ENCODE measurements at regions not wholly inside any gene's neighbourhood (a gene's known extent, or its start where the extent isn't known, plus 50 kb on each side); places are given as distances from the start of the nearest gene placed in this dataset.
"Not testable (repeated sequence)": the region's sequence is repeated elsewhere in the genome, so short reads cannot be mapped to it uniquely, and the experiment has no call there.

- Histone ChIP-seq H3K4me1 (no peaks in the 10 kb centered on the region), H3K9me3 (no peaks in the 10 kb centered on the region), H3K27ac (no peak overlapping the region), H3K4me3 (no peak overlapping the region), H3K27me3 (no peaks in the 10 kb centered on the region), H3K36me3 (no peaks in the 10 kb centered on the region)
- intact Hi-C loops (cut with DNase I): no loop called here
- no peak for DNase-seq (ENCODE audit: extremely low spot score in 2 of 2)
- TF ChIP-seq CTCF (IDR thresholded peaks at IDR 0.05): no peak
- TF ChIP-seq POLR2AphosphoS5 (IDR thresholded peaks at IDR 0.05; ENCODE audit: insufficient read depth in 1 of 2, low read depth in 1 of 2): no peak
- TF ChIP-seq POLR2A (IDR thresholded peaks at IDR 0.05): no peak
These were observed 732.8 kb upstream of the FRG1 start for GRCh38 chr4:189207872-189208271.

GRCh38 chr4:189215574-189215973 is 725.1 kb upstream of the FRG1 start:
- H3K9me3 ChIP-seq: no peaks in the 10 kb centered on the region
- TF ChIP-seq CTCF (IDR thresholded peaks at IDR 0.05) (no peak), POLR2AphosphoS5 (IDR thresholded peaks at IDR 0.05; ENCODE audit: insufficient read depth in 1 of 2, low read depth in 1 of 2) (no peak), POLR2A (IDR thresholded peaks at IDR 0.05) (no peak)
- H3K4me3 ChIP-seq: no peak overlapping the region
- no peak for DNase-seq (ENCODE audit: extremely low spot score in 2 of 2)
- no peaks in the 10 kb centered on the region for H3K4me1 ChIP-seq
- H3K27ac ChIP-seq: no peak overlapping the region
- H3K27me3 ChIP-seq: no peaks in the 10 kb centered on the region
- no peaks in the 10 kb centered on the region for H3K36me3 ChIP-seq
- intact Hi-C loops (cut with DNase I): no loop called here

- no peak overlapping the region for H3K4me3 ChIP-seq
- H3K4me1 ChIP-seq: no peaks in the 10 kb centered on the region
- TF ChIP-seq POLR2AphosphoS5 (IDR thresholded peaks at IDR 0.05; ENCODE audit: insufficient read depth in 1 of 2, low read depth in 1 of 2) (no peak), POLR2A (IDR thresholded peaks at IDR 0.05) (no peak), CTCF (IDR thresholded peaks at IDR 0.05) (no peak)
- H3K9me3 ChIP-seq: no peaks in the 10 kb centered on the region
- H3K27ac ChIP-seq: no peak overlapping the region
- H3K27me3 ChIP-seq: no peaks in the 10 kb centered on the region
- no peaks in the 10 kb centered on the region for H3K36me3 ChIP-seq
- intact Hi-C loops (cut with DNase I): no loop called here
- DNase-seq (ENCODE audit: extremely low spot score in 2 of 2): no peak
These were observed 719.0 kb upstream of the FRG1 start for GRCh38 chr4:189221691-189222090.

GRCh38 chr4:189228726-189229125 is 711.9 kb upstream of the FRG1 start:
- Histone ChIP-seq H3K27me3 (no peaks in the 10 kb centered on the region), H3K27ac (no peak overlapping the region), H3K9me3 (no peaks in the 10 kb centered on the region), H3K4me1 (no peaks in the 10 kb centered on the region), H3K4me3 (no peak overlapping the region), H3K36me3 (no peaks in the 10 kb centered on the region)
- TF ChIP-seq POLR2A (IDR thresholded peaks at IDR 0.05): no peak
- no peak for TF ChIP-seq CTCF (IDR thresholded peaks at IDR 0.05)
- no peak for TF ChIP-seq POLR2AphosphoS5 (IDR thresholded peaks at IDR 0.05; ENCODE audit: insufficient read depth in 1 of 2, low read depth in 1 of 2)
- intact Hi-C loops (cut with DNase I): no loop called here
- DNase-seq (ENCODE audit: extremely low spot score in 2 of 2): no peak

- Histone ChIP-seq H3K36me3 (no peaks in the 10 kb centered on the region), H3K4me3 (no peak overlapping the region), H3K27ac (no peak overlapping the region), H3K4me1 (no peaks in the 10 kb centered on the region), H3K9me3 (no peaks in the 10 kb centered on the region), H3K27me3 (no peaks in the 10 kb centered on the region)
- no peak for DNase-seq (ENCODE audit: extremely low spot score in 2 of 2)
- no peak for TF ChIP-seq POLR2A (IDR thresholded peaks at IDR 0.05)
- TF ChIP-seq CTCF (IDR thresholded peaks at IDR 0.05): no peak
- TF ChIP-seq POLR2AphosphoS5 (IDR thresholded peaks at IDR 0.05; ENCODE audit: insufficient read depth in 1 of 2, low read depth in 1 of 2): no peak
- intact Hi-C loops (cut with DNase I): no loop called here
These were observed 708.4 kb upstream of the FRG1 start for GRCh38 chr4:189232274-189232673.

GRCh38 chr4:189233754-189234153 is 706.9 kb upstream of the FRG1 start:
- H3K27ac ChIP-seq; H3K36me3 ChIP-seq; intact Hi-C loops (cut with DNase I); H3K9me3 ChIP-seq; DNase-seq (ENCODE audit: extremely low spot score in 2 of 2); H3K27me3 ChIP-seq; H3K4me1 ChIP-seq; H3K4me3 ChIP-seq: not testable (repeated sequence)

- H3K9me3 ChIP-seq; H3K27ac ChIP-seq; H3K4me1 ChIP-seq; DNase-seq (ENCODE audit: extremely low spot score in 2 of 2); intact Hi-C loops (cut with DNase I); H3K27me3 ChIP-seq; H3K36me3 ChIP-seq; H3K4me3 ChIP-seq: not testable (repeated sequence)
These were observed 705.7 kb upstream of the FRG1 start for GRCh38 chr4:189234948-189235347.
